Natural killer cell (primary cell): ENCODE measurements at regions not wholly inside any gene's neighbourhood (a gene's known extent, or its start where the extent isn't known, plus 50 kb on each side); places are given as distances from the start of the nearest gene placed in this dataset.

Experiments
- ATAC-seq, 3 donors: fragments of 150-1000 bp in 2 of 3; fragments of 200-7000 bp in 1 of 3; cut with Tn5 transposase; 1 replicate in 1 of 3; 2 replicates in 2 of 3; pipeline ENCODE4 v1.10.0; 2021; ENCODE audit warnings: mild to moderate bottlenecking in 2 of 3, moderate library complexity in 2 of 3
- DNase-seq, 2 donors: peaks; one replicate each; pipeline versions ENCODE4 v3.0.0 to v3.0.0-alpha.2; 2013 to 2021; ENCODE audit warnings: mixed read lengths in 1 of 2
- H3K27ac ChIP-seq: one replicate; pipeline ENCODE4 v1.5.1; 2013; ENCODE audit warnings: mild to moderate bottlenecking, low read length
- H3K27me3 ChIP-seq: one replicate; pipeline ENCODE4 v1.6.1; 2013; ENCODE audit warnings: low read length; ENCODE audit not compliant: control insufficient read depth, insufficient read depth
- H3K36me3 ChIP-seq: one replicate; pipeline ENCODE4 v1.6.1; 2013; ENCODE audit warnings: low read length; ENCODE audit not compliant: control insufficient read depth, insufficient read depth
- H3K4me1 ChIP-seq: one replicate; pipeline ENCODE4 v1.6.1; 2013; ENCODE audit warnings: low read length; ENCODE audit not compliant: control insufficient read depth, insufficient read depth
- H3K4me3 ChIP-seq: one replicate; pipeline ENCODE4 v1.5.1; 2013; ENCODE audit warnings: low read length
- H3K9me3 ChIP-seq: one replicate; pipeline ENCODE4 v1.6.1; 2013; ENCODE audit warnings: low read length; ENCODE audit not compliant: control insufficient read depth, insufficient read depth
- H3K27ac Mint-ChIP-seq, 2 donors: one replicate each; pipeline ENCODE4 v1.8.0; 2022; ENCODE audit warnings: mild to moderate bottlenecking in 2 of 2, mixed read lengths in 2 of 2, moderate library complexity in 1 of 2
- H3K27me3 Mint-ChIP-seq, 2 donors: one replicate each; pipeline ENCODE4 v1.8.0; 2022; ENCODE audit warnings: low read depth in 2 of 2, mixed read lengths in 2 of 2
- H3K36me3 Mint-ChIP-seq: one replicate; pipeline ENCODE4 v1.8.0; 2022; ENCODE audit warnings: mixed read lengths
- H3K4me1 Mint-ChIP-seq, 2 donors: one replicate each; pipeline ENCODE4 v1.8.0; 2022; ENCODE audit warnings: mixed read lengths in 2 of 2
- H3K4me3 Mint-ChIP-seq: one replicate; pipeline ENCODE4 v1.8.0; 2022; ENCODE audit warnings: mild to moderate bottlenecking, moderate library complexity, mixed read lengths
- H3K9me3 Mint-ChIP-seq, 2 donors: one replicate each; pipeline ENCODE4 v1.8.0; 2022; ENCODE audit warnings: mixed read lengths in 2 of 2
- WGBS: methylation state at CpG from one replicate; pipeline ENCODE4 v1.1.7; 2013; ENCODE audit warnings: missing lambda C conversion rate; ENCODE audit not compliant: insufficient coverage; 5-methylcytosine and 5-hydroxymethylcytosine counted together
- intact Hi-C: fragments of 100-400 bp; cut with micrococcal nuclease; formaldehyde crosslinking; loops from one replicate; pipeline ENCODE4 v1.14.2; 2022
- TF ChIP-seq, protein P1 (sequence below): fragments of 200-600 bp; IDR thresholded peaks from one replicate; pipeline ENCODE4 v1.8.0; 2022; ENCODE audit warnings: antibody characterized with exemption

DNA sequence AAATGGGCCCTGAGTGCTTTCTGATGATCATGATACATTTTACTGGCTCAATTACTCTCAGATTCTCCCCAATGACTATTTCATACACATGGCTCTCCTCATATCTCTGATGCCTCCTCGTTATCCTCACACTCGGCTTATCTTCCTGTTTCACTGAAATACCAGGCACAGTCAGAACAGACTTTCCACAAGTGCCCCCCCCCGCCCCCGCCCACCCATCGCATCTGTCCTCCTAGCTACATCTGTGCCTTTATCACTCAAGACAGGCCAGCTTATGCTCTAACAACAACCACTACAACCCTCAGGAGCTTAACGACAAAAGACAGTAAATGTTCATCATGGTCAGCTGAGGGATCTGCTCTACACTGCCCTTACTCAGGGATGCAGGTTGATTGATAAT is 610.6 kb upstream of the DIPK2B start:
- no peaks in the 10 kb centered on the region for H3K9me3 Mint-ChIP-seq
- Histone ChIP-seq H3K27me3 (no peaks in the 10 kb centered on the region), H3K4me1 (peaks cover 7% of the 10 kb centered on the region), H3K4me3 (no peak overlapping the region), H3K9me3 (no peaks in the 10 kb centered on the region), H3K27ac (no peak overlapping the region), H3K36me3 (no peaks in the 10 kb centered on the region)
- TF ChIP-seq, protein P1, sequence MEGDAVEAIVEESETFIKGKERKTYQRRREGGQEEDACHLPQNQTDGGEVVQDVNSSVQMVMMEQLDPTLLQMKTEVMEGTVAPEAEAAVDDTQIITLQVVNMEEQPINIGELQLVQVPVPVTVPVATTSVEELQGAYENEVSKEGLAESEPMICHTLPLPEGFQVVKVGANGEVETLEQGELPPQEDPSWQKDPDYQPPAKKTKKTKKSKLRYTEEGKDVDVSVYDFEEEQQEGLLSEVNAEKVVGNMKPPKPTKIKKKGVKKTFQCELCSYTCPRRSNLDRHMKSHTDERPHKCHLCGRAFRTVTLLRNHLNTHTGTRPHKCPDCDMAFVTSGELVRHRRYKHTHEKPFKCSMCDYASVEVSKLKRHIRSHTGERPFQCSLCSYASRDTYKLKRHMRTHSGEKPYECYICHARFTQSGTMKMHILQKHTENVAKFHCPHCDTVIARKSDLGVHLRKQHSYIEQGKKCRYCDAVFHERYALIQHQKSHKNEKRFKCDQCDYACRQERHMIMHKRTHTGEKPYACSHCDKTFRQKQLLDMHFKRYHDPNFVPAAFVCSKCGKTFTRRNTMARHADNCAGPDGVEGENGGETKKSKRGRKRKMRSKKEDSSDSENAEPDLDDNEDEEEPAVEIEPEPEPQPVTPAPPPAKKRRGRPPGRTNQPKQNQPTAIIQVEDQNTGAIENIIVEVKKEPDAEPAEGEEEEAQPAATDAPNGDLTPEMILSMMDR = no peak
- intact Hi-C loops = no loop called here
- H3K4me1 Mint-ChIP-seq = peaks cover 14 to 17% of the 10 kb centered on the region in 2 donors
- DNase-seq (no peak), ATAC-seq (no peak)
- 84% methylated on average over 3 of the region's 6 CpGs for WGBS
- H3K4me3 Mint-ChIP-seq = no peak overlapping the region
- H3K36me3 Mint-ChIP-seq = no peaks in the 10 kb centered on the region
- no peak overlapping the region for H3K27ac Mint-ChIP-seq
- H3K27me3 Mint-ChIP-seq = peaks cover 0 to 15% of the 10 kb centered on the region in 2 donors

DNA sequence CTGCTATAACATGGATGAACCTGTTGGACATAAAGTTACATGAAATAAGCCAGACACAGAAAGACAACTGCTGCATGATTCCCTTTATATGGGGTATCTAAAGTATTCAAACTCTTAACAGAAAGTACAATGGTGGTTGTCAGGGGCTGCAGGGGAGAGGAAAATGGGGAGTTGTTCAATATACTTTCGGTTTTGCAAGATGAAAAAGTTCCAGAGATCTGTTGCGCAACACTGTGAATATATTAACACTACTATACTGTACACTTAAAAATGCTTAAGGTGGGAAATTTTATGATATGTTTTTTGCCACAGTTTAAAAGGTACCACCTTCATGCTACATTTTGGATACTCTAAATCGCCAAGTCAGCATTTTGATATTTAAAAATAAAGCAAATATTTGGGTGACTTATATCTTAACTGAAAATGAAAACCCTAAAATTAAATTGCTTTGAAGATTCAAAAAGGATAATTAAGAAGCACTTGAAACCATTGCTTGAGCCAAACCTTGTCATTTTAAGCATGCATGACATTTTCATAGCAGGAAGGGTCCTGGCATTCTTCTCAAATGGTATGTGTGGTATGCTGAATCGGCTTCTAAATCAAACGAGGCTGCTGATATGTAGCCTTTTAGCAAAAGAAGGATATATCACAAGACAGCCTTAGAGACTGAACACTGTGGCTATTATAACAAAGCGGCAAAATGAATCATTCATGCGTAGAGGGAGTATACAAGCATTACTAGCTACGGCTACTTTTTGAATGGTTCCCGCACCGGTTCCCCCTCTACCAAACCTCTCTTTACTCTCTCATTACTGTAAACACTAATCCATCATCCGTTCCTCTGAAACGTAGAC is 607.1 kb upstream of the DIPK2B start:
- DNase-seq (peak in 1 of 2 donors; percentile 67), ATAC-seq (peak; percentile 55 to 65 (median 56))
- Histone ChIP-seq H3K27me3 (no peaks in the 10 kb centered on the region), H3K4me1 (peaks cover 13% of the 10 kb centered on the region), H3K36me3 (no peaks in the 10 kb centered on the region), H3K9me3 (no peaks in the 10 kb centered on the region), H3K27ac (peak overlapping the region; percentile 87), H3K4me3 (peak overlapping the region; percentile 3)
- Mint-ChIP-seq H3K4me3 (peak overlapping the region; percentile 80), H3K9me3 (no peaks in the 10 kb centered on the region), H3K4me1 (peaks cover 15 to 21% of the 10 kb centered on the region in 2 donors), H3K27me3 (peaks cover 0 to 16% of the 10 kb centered on the region in 2 donors), H3K36me3 (no peaks in the 10 kb centered on the region), H3K27ac (peak overlapping the region; percentile 69 to 83)
- intact Hi-C loops = loop anchor here (10.0 kb wide), 1 partner anchor 53 kb away; no protein-coding TSS in a partner anchor
- WGBS = 45% methylated on average over 9 of the region's 12 CpGs
- TF ChIP-seq, protein P1 = no peak

DNA sequence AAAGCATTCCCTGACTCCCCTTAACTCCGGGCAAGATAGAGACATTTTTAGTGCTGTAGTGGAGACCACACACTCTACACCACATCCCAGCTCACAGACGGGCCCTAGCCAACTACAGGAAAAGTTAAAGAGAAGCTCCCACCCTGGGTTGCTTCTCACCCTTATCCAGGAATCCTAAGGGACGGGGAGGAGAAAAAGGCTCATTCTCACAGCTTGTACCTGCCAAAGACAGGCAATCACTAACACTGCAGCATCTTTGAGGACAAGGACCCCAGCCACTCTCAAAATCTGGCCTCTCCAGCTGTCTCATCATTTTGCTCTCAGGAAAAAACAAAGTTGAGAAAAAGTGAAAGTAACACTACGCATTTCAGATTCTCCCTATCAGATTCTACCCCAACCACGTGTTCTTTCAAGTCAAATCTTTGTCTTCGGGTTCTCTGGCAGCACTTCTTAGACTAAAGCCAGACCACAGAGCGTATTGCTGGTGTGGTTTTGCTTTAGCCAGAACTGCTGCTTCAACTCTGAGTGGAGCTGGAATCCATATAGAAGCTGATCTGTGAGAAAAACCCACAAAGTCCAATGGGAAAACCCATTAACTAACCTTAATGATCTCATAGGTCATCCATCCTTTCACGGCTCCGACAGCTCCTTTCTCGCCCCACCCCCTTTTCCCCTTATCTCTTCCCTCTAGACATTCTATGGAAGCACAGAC is 605.9 kb upstream of the DIPK2B start:
- Mint-ChIP-seq H3K36me3 (no peaks in the 10 kb centered on the region), H3K4me3 (peak overlapping the region; percentile 80), H3K9me3 (no peaks in the 10 kb centered on the region), H3K4me1 (peaks cover 15 to 21% of the 10 kb centered on the region in 2 donors), H3K27ac (peak overlapping the region; percentile 69 to 83), H3K27me3 (peaks cover 0 to 16% of the 10 kb centered on the region in 2 donors)
- Histone ChIP-seq H3K27ac (peak overlapping the region; percentile 87), H3K9me3 (no peaks in the 10 kb centered on the region), H3K4me3 (peak overlapping the region; percentile 29), H3K27me3 (no peaks in the 10 kb centered on the region), H3K4me1 (peaks cover 13% of the 10 kb centered on the region), H3K36me3 (no peaks in the 10 kb centered on the region)
- WGBS = 6% methylated on average over 8 of the region's 10 CpGs
- TF ChIP-seq, protein P1 = no peak
- intact Hi-C loops = loop anchor here (10.0 kb wide), 1 partner anchor 52 kb away; no protein-coding TSS in a partner anchor
- peak; percentile 78 to 87 (median 87) for ATAC-seq
- peak; percentile 16 to 84 for DNase-seq
